GM12878 (cell line): ENCODE measurements at regions not wholly inside any gene's neighbourhood (a gene's known extent, or its start where the extent isn't known, plus 50 kb on each side); places are given as distances from the start of the nearest gene placed in this dataset.
A peak's percentile ranks its signal among the peaks of the same experiment; 100 is the strongest.

Source experiments
- ATAC-seq: fragments of 200-7000 bp; cut with Tn5 transposase; 3 replicates; pipeline ENCODE4 v1.9.1; 2020; ENCODE audit warnings: mild to moderate bottlenecking, moderate library complexity
- BruUV-seq: library from RNA; stranded (reverse); fragments of 400-500 nt; replicated peaks from 2 replicates; lab custom pipeline; 2021; lab: Mats Ljungman, UMichigan
- CTCF ChIA-PET: fragments of 300-600 bp; sonication (Branson Sonifier 250); formaldehyde crosslinking; extraction: SDS; loops from one replicate; lab custom pipeline; 2021; ENCODE audit warnings: inconsistent platforms; lab: Yijun Ruan, JAX
- POLR2A ChIA-PET: fragments of 350-600 bp; formaldehyde crosslinking; extraction: SDS; loops from one replicate; lab custom pipeline; 2021; ENCODE audit warnings: inconsistent platforms; lab: Charles Lee
- RAD21 ChIA-PET: fragments of 300-600 bp; sonication (Branson Sonifier 250); formaldehyde crosslinking; loops from one replicate; lab custom pipeline; 2023; ENCODE audit warnings: antibody characterized with exemption; ENCODE audit not compliant: unreplicated experiment; lab: Charles Lee
- SMC1A ChIA-PET: fragments of 300-600 bp; sonication (Branson Sonifier 250); formaldehyde crosslinking; loops from one replicate; lab custom pipeline; 2023; ENCODE audit not compliant: unreplicated experiment, uncharacterized antibody; lab: Charles Lee
- DNase-seq: peaks from one replicate; pipeline ENCODE4 v3.0.0-alpha.2; 2011; ENCODE audit warnings: low read depth, low spot score
- FAIRE-seq: peaks from 3 replicates; lab custom pipeline; 2011; peaks lifted over from hg19 to GRCh38; lab: Jason Lieb, UNC
- H2AFZ ChIP-seq: 2 replicates; pipeline ENCODE4 v1.6.0; 2011; ENCODE audit warnings: low read depth, low read length, control low read depth; ENCODE audit not compliant: control insufficient read depth
- H3K27ac ChIP-seq: 2 replicates; pipeline ENCODE4 v1.5.1; 2011; ENCODE audit warnings: control low read depth; ENCODE audit not compliant: control insufficient read depth, insufficient read depth
- H3K27me3 ChIP-seq, 2 experiments: replicated peaks in 1 of 2; 2 replicates each; pipeline versions ENCODE4 v1.6.0 to v1.6.1; 2011; ENCODE audit warnings: low read length in 1 of 2; ENCODE audit not compliant: control insufficient read depth in 2 of 2, insufficient read depth in 2 of 2
- H3K36me3 ChIP-seq, 2 experiments: 2 replicates each; pipeline ENCODE4 v1.5.1; 2011; ENCODE audit warnings: low read length in 1 of 2; ENCODE audit not compliant: control insufficient read depth in 2 of 2, insufficient read depth in 2 of 2
- H3K4me1 ChIP-seq: 2 replicates; pipeline ENCODE4 v1.6.1; 2011; ENCODE audit warnings: mild to moderate bottlenecking, low read length, moderate library complexity, mixed read lengths; ENCODE audit not compliant: control insufficient read depth, insufficient read depth
- H3K4me2 ChIP-seq: 2 replicates; pipeline ENCODE4 v1.6.0; 2011; ENCODE audit warnings: control low read depth; ENCODE audit not compliant: control insufficient read depth, insufficient read depth
- H3K4me3 ChIP-seq: fragments of 200-600 bp; sonication (generic); 2 replicates; pipeline ENCODE4 v1.5.1; 2016
- H3K79me2 ChIP-seq: 2 replicates; pipeline ENCODE4 v1.6.0; 2011; ENCODE audit warnings: low read length; ENCODE audit not compliant: control insufficient read depth, insufficient read depth
- H3K9ac ChIP-seq: 2 replicates; pipeline ENCODE4 v1.8.0; 2011; ENCODE audit warnings: low read length, control low read depth, mixed read lengths; ENCODE audit not compliant: control insufficient read depth, insufficient read depth
- H3K9me3 ChIP-seq: replicated peaks from 3 replicates; pipeline ENCODE4 v1.5.1; 2011; ENCODE audit warnings: mild to moderate bottlenecking, low read length; ENCODE audit not compliant: control insufficient read depth, insufficient read depth
- H4K20me1 ChIP-seq: 2 replicates; pipeline ENCODE4 v1.6.0; 2011; ENCODE audit not compliant: control insufficient read depth, insufficient read depth
- BACH1 ChIP-seq: fragments of 450-650 bp; IDR thresholded peaks from 2 replicates; pipeline ENCODE4 v1.6.1; 2017; ENCODE audit warnings: mild to moderate bottlenecking, borderline replicate concordance
- DPF2 ChIP-seq: fragments of 450-650 bp; IDR thresholded peaks from 2 replicates; pipeline ENCODE4 v1.6.1; 2017; ENCODE audit warnings: mild to moderate bottlenecking
- RFX5 ChIP-seq: IDR thresholded peaks from 2 replicates; pipeline ENCODE4 v1.6.1; 2011; ENCODE audit warnings: low read depth, low read length, improper control_type of control experiment
- TCF12 ChIP-seq: IDR thresholded peaks from 2 replicates; pipeline ENCODE4 v1.6.1; 2011; ENCODE audit warnings: low read depth, mild to moderate bottlenecking, low read length
- TCF7 ChIP-seq: IDR thresholded peaks from 2 replicates; pipeline ENCODE4 v1.6.1; 2014; ENCODE audit warnings: antibody characterized with exemption, borderline replicate concordance
- WGBS: methylation state at CpG from one replicate; pipeline ENCODE4 v1.1.6; 2016; ENCODE audit warnings: low lambda C conversion rate; ENCODE audit not compliant: insufficient replicate concordance, insufficient coverage; ENCODE audit errors: missing lambda C conversion rate; 5-methylcytosine and 5-hydroxymethylcytosine counted together
- in situ Hi-C: fragments of 300-500 bp; cut with MboI; formaldehyde crosslinking; loops from 9 replicates; pipeline ENCODE4 v1.14.3; 2018; ENCODE audit warnings: mixed read lengths
- intact Hi-C: fragments of 100-400 bp; cut with micrococcal nuclease; formaldehyde crosslinking; loops from one replicate; pipeline ENCODE4 v1.14.2; 2022; ENCODE audit not compliant: unreplicated experiment
- TF ChIP-seq, protein P1 (sequence below): fragments of 450-650 bp; conservative IDR thresholded peaks from 2 replicates; pipeline ENCODE4 v1.6.1; 2017; ENCODE audit warnings: mild to moderate bottlenecking, moderate library complexity

GRCh38 chr14:48575772-48576171, 900.4 kb upstream of the MDGA2 start:
- H3K4me2 ChIP-seq, result no peak overlapping the region

GRCh38 chr14:48568688-48569087, 893.3 kb upstream of the MDGA2 start:
- no peak overlapping the region for H3K4me3 ChIP-seq
- no peak overlapping the region for H2AFZ ChIP-seq
- ChIA-PET CTCF (no interaction called here), POLR2A (no interaction called here), SMC1A (no interaction called here), RAD21 (no interaction called here)
- H3K79me2 ChIP-seq, result no peaks in the 10 kb centered on the region
- in situ Hi-C loops (no loop called here), intact Hi-C loops (no loop called here)
- DNase-seq (no peak), FAIRE-seq (no peak), ATAC-seq (no peak)
- H3K27me3 ChIP-seq, result no peaks in the 10 kb centered on the region
- H3K9ac ChIP-seq, result no peak overlapping the region
- H3K27ac ChIP-seq, result no peak overlapping the region
- H3K36me3 ChIP-seq, result no peaks in the 10 kb centered on the region
- no peaks in the 10 kb centered on the region for H4K20me1 ChIP-seq
- BruUV-seq, result no TSS peak
- no peaks in the 10 kb centered on the region for H3K4me1 ChIP-seq
- WGBS, result 20% methylated on average over 2 of the region's 2 CpGs
- no peak overlapping the region for H3K4me2 ChIP-seq
- TF ChIP-seq TCF7 (no peak), RFX5 (no peak), TCF12 (no peak)
- TF ChIP-seq, protein P1, sequence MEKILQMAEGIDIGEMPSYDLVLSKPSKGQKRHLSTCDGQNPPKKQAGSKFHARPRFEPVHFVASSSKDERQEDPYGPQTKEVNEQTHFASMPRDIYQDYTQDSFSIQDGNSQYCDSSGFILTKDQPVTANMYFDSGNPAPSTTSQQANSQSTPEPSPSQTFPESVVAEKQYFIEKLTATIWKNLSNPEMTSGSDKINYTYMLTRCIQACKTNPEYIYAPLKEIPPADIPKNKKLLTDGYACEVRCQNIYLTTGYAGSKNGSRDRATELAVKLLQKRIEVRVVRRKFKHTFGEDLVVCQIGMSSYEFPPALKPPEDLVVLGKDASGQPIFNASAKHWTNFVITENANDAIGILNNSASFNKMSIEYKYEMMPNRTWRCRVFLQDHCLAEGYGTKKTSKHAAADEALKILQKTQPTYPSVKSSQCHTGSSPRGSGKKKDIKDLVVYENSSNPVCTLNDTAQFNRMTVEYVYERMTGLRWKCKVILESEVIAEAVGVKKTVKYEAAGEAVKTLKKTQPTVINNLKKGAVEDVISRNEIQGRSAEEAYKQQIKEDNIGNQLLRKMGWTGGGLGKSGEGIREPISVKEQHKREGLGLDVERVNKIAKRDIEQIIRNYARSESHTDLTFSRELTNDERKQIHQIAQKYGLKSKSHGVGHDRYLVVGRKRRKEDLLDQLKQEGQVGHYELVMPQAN, result no peak
- TF ChIP-seq, all 136 proteins: peak for 0
- H3K9me3 ChIP-seq, result no peaks in the 10 kb centered on the region

More at GRCh38 chr14:48575772-48576171, 900.4 kb upstream of the MDGA2 start:
- FAIRE-seq, result no peak
- ChIA-PET RAD21 (no interaction called here), POLR2A (no interaction called here), SMC1A (interaction anchor here (1.2 kb wide), 1 partner anchor 10 kb away, joined by 3 read pairs; no protein-coding TSS in a partner anchor), CTCF (no interaction called here)
- H3K4me1 ChIP-seq, result no peaks in the 10 kb centered on the region
- H3K9ac ChIP-seq, result no peak overlapping the region
- in situ Hi-C loops (no loop called here), intact Hi-C loops (no loop called here)
- TF ChIP-seq BACH1 (no peak), DPF2 (0 out of 2 replicates have a peak, but pooled peaks have one; percentile 16)
- H4K20me1 ChIP-seq, result no peaks in the 10 kb centered on the region
- H3K27me3 ChIP-seq, result no peaks in the 10 kb centered on the region
- WGBS, result 8% methylated on average over 7 of the region's 7 CpGs
- H3K79me2 ChIP-seq, result no peaks in the 10 kb centered on the region
- H3K27ac ChIP-seq, result no peak overlapping the region
- no peak for ATAC-seq
- no TSS peak for BruUV-seq
- no peaks in the 10 kb centered on the region for H3K9me3 ChIP-seq
- no peak overlapping the region for H3K4me3 ChIP-seq
- H3K36me3 ChIP-seq, result no peaks in the 10 kb centered on the region
- H2AFZ ChIP-seq, result no peak overlapping the region
- no peak for DNase-seq
